ENCODE measurements at regions not wholly inside any gene's neighbourhood (a gene's known extent, or its start where the extent isn't known, plus 50 kb on each side); places are given as distances from the start of the nearest gene placed in this dataset.

DNA sequence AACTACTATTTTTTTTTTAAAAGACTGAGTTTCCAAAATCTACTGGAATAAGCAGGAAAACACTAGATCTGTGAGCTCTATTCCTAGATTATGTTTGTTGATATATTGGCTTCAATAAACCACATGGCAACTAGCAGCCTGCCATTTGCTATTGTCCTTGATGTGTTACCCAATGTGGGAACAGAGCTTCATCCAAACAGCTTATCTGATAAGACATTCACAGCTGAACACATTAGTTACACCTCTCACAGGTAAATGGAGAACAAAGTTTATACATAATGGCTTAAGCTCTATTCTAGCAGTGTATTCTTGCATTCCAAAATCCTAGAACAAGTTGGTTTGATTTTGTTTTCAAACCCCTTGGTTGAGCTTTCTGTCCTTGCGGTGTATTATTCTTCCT, 642.1 kb downstream of the TLE1 start:
- H3K4me2 ChIP-seq = no peak overlapping the region
- H3K27ac ChIP-seq = no peak overlapping the region
- TF ChIP-seq EZH2 (IDR thresholded peaks at IDR 0.05; ENCODE audit: borderline replicate concordance) (no peak), EZH2phosphoT487 (IDR thresholded peaks at IDR 0.05; ENCODE audit: low read depth, severe bottlenecking, unreplicated experiment) (no peak)
- TF ChIP-seq, protein P1, sequence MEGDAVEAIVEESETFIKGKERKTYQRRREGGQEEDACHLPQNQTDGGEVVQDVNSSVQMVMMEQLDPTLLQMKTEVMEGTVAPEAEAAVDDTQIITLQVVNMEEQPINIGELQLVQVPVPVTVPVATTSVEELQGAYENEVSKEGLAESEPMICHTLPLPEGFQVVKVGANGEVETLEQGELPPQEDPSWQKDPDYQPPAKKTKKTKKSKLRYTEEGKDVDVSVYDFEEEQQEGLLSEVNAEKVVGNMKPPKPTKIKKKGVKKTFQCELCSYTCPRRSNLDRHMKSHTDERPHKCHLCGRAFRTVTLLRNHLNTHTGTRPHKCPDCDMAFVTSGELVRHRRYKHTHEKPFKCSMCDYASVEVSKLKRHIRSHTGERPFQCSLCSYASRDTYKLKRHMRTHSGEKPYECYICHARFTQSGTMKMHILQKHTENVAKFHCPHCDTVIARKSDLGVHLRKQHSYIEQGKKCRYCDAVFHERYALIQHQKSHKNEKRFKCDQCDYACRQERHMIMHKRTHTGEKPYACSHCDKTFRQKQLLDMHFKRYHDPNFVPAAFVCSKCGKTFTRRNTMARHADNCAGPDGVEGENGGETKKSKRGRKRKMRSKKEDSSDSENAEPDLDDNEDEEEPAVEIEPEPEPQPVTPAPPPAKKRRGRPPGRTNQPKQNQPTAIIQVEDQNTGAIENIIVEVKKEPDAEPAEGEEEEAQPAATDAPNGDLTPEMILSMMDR (IDR thresholded peaks at IDR 0.05; ENCODE audit: poor library complexity) = no peak

GRCh38 chr9:81045658-81046057, 643.7 kb downstream of the TLE1 start:
- Histone ChIP-seq H4K20me1 (ENCODE audit: insufficient read depth, poor library complexity, severe bottlenecking) (no peaks in the 10 kb centered on the region), H3K27me3 (no peaks in the 10 kb centered on the region), H2AFZ (no peak overlapping the region), H3K4me2 (peak overlapping the region; percentile 29), H3K9me3 (ENCODE audit: low read depth) (no peaks in the 10 kb centered on the region), H3K36me3 (replicated peaks; ENCODE audit: insufficient read depth, low read depth) (no peaks in the 10 kb centered on the region), H3K27ac (no peak overlapping the region), H3K79me2 (no peaks in the 10 kb centered on the region), H3K4me3 (no peak overlapping the region), H3K4me1 (ENCODE audit: insufficient read depth) (no peaks in the 10 kb centered on the region), H3K9me2 (replicated peaks; ENCODE audit: insufficient read depth) (no peaks in the 10 kb centered on the region)
- WGBS (ENCODE audit: low lambda C conversion rate, missing lambda C conversion rate) = 87% methylated on average over 1 of the region's 1 CpG
- TF ChIP-seq, protein P1 (IDR thresholded peaks at IDR 0.05; ENCODE audit: poor library complexity) = no peak
- TF ChIP-seq EZH2phosphoT487 (IDR thresholded peaks at IDR 0.05; ENCODE audit: low read depth, severe bottlenecking, unreplicated experiment) = no peak
- TF ChIP-seq EZH2 (IDR thresholded peaks at IDR 0.05; ENCODE audit: borderline replicate concordance) = no peak
- DNase-seq (ENCODE audit: low spot score) = peak; percentile 13

More for the DNA sequence above, 642.1 kb downstream of the TLE1 start:
- no peaks in the 10 kb centered on the region for H3K9me2 ChIP-seq (replicated peaks; ENCODE audit: insufficient read depth)
- no peaks in the 10 kb centered on the region for H3K4me1 ChIP-seq (ENCODE audit: insufficient read depth)
- H3K36me3 ChIP-seq (replicated peaks; ENCODE audit: insufficient read depth, low read depth) = no peaks in the 10 kb centered on the region
- no peaks in the 10 kb centered on the region for H4K20me1 ChIP-seq (ENCODE audit: insufficient read depth, poor library complexity, severe bottlenecking)
- no peak overlapping the region for H3K4me3 ChIP-seq
- no peaks in the 10 kb centered on the region for H3K79me2 ChIP-seq
- no peaks in the 10 kb centered on the region for H3K9me3 ChIP-seq (ENCODE audit: low read depth)
- no peak for DNase-seq (ENCODE audit: low spot score)
- 95% methylated on average over 1 of the region's 1 CpG for WGBS (ENCODE audit: low lambda C conversion rate, missing lambda C conversion rate)
- no peak overlapping the region for H2AFZ ChIP-seq
- no peaks in the 10 kb centered on the region for H3K27me3 ChIP-seq

GRCh38 chr9:81037889-81038288, 651.5 kb downstream of the TLE1 start:
- no peak overlapping the region for H3K4me3 ChIP-seq
- no peaks in the 10 kb centered on the region for H3K27me3 ChIP-seq
- no peak for TF ChIP-seq EZH2phosphoT487 (IDR thresholded peaks at IDR 0.05; ENCODE audit: low read depth, severe bottlenecking, unreplicated experiment)
- TF ChIP-seq, protein P1 (IDR thresholded peaks at IDR 0.05; ENCODE audit: poor library complexity) = no peak
- no peak for TF ChIP-seq EZH2 (IDR thresholded peaks at IDR 0.05; ENCODE audit: borderline replicate concordance)
- H3K36me3 ChIP-seq (replicated peaks; ENCODE audit: insufficient read depth, low read depth) = no peaks in the 10 kb centered on the region
- H2AFZ ChIP-seq = no peak overlapping the region
- 20% methylated on average over 2 of the region's 2 CpGs for WGBS (ENCODE audit: low lambda C conversion rate, missing lambda C conversion rate)
- no peak overlapping the region for H3K27ac ChIP-seq
- no peaks in the 10 kb centered on the region for H3K9me2 ChIP-seq (replicated peaks; ENCODE audit: insufficient read depth)
- no peak overlapping the region for H3K4me2 ChIP-seq
- no peak for DNase-seq (ENCODE audit: low spot score)
- peaks cover 11% of the 10 kb centered on the region for H3K4me1 ChIP-seq (ENCODE audit: insufficient read depth)
- H4K20me1 ChIP-seq (ENCODE audit: insufficient read depth, poor library complexity, severe bottlenecking) = no peaks in the 10 kb centered on the region
- no peaks in the 10 kb centered on the region for H3K79me2 ChIP-seq
- H3K9me3 ChIP-seq (ENCODE audit: low read depth) = no peaks in the 10 kb centered on the region

DNA sequence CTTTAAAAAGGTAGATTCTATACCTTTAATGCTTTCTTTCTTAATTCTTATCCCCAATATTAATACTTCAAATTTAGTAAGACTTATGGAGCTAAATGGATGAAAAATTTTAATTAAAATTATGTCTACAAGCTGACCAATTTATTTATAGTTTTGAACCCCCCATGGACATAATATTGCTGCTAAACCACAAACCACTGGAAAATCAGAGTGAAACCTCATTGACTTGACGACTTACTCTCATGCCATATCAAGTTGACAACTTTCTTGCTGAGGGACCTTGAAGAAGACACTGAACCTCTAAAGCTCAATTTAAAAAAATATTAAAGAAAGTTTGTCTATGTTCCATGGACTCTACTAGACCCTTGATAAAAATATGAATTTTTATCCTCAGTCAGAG, 653.7 kb downstream of the TLE1 start:
- Histone ChIP-seq H2AFZ (no peak overlapping the region), H3K9me3 (ENCODE audit: low read depth) (no peaks in the 10 kb centered on the region), H3K27ac (no peak overlapping the region), H3K36me3 (replicated peaks; ENCODE audit: insufficient read depth, low read depth) (no peaks in the 10 kb centered on the region), H3K4me2 (peak overlapping the region; percentile 29), H3K4me3 (no peak overlapping the region), H3K4me1 (ENCODE audit: insufficient read depth) (peaks cover 18% of the 10 kb centered on the region), H4K20me1 (ENCODE audit: insufficient read depth, poor library complexity, severe bottlenecking) (no peaks in the 10 kb centered on the region), H3K27me3 (no peaks in the 10 kb centered on the region), H3K79me2 (no peaks in the 10 kb centered on the region), H3K9me2 (replicated peaks; ENCODE audit: insufficient read depth) (no peaks in the 10 kb centered on the region)
- no peak for TF ChIP-seq EZH2 (IDR thresholded peaks at IDR 0.05; ENCODE audit: borderline replicate concordance)
- no peak for TF ChIP-seq EZH2phosphoT487 (IDR thresholded peaks at IDR 0.05; ENCODE audit: low read depth, severe bottlenecking, unreplicated experiment)
- TF ChIP-seq, protein P1 (IDR thresholded peaks at IDR 0.05; ENCODE audit: poor library complexity) = no peak
- DNase-seq (ENCODE audit: low spot score) = no peak
- WGBS (ENCODE audit: low lambda C conversion rate, missing lambda C conversion rate) = 91% methylated on average over 1 of the region's 1 CpG

Data from hepatocyte (in vitro differentiated cells).